ENCODE measurements at regions not wholly inside any gene's neighbourhood (a gene's known extent, or its start where the extent isn't known, plus 50 kb on each side); places are given as distances from the start of the nearest gene placed in this dataset.

- Histone ChIP-seq H3K27ac (replicated peaks) (no peak overlapping the region), H3K27me3 (ENCODE audit: insufficient read depth, poor library complexity, severe bottlenecking) (peaks cover 10% of the 10 kb centered on the region), H3K4me3 (replicated peaks; ENCODE audit: insufficient read depth, low read length) (no peak overlapping the region)
- TF ChIP-seq SPI1 (IDR thresholded peaks at IDR 0.05; ENCODE audit: borderline replicate concordance, low read depth) (no peak), POLR2AphosphoS5 (IDR thresholded peaks at IDR 0.05; ENCODE audit: low read depth) (no peak)
- TF ChIP-seq, protein P1, sequence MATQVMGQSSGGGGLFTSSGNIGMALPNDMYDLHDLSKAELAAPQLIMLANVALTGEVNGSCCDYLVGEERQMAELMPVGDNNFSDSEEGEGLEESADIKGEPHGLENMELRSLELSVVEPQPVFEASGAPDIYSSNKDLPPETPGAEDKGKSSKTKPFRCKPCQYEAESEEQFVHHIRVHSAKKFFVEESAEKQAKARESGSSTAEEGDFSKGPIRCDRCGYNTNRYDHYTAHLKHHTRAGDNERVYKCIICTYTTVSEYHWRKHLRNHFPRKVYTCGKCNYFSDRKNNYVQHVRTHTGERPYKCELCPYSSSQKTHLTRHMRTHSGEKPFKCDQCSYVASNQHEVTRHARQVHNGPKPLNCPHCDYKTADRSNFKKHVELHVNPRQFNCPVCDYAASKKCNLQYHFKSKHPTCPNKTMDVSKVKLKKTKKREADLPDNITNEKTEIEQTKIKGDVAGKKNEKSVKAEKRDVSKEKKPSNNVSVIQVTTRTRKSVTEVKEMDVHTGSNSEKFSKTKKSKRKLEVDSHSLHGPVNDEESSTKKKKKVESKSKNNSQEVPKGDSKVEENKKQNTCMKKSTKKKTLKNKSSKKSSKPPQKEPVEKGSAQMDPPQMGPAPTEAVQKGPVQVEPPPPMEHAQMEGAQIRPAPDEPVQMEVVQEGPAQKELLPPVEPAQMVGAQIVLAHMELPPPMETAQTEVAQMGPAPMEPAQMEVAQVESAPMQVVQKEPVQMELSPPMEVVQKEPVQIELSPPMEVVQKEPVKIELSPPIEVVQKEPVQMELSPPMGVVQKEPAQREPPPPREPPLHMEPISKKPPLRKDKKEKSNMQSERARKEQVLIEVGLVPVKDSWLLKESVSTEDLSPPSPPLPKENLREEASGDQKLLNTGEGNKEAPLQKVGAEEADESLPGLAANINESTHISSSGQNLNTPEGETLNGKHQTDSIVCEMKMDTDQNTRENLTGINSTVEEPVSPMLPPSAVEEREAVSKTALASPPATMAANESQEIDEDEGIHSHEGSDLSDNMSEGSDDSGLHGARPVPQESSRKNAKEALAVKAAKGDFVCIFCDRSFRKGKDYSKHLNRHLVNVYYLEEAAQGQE (IDR thresholded peaks at IDR 0.05; ENCODE audit: insufficient replicate concordance, low read depth), result no peak
- no peak for DNase-seq (ENCODE audit: low read depth in 1 of 2, low spot score in 1 of 2)
Observed at GRCh38 chr5:176728831-176729251, 81.5 kb upstream of the UNC5A start.

DNA sequence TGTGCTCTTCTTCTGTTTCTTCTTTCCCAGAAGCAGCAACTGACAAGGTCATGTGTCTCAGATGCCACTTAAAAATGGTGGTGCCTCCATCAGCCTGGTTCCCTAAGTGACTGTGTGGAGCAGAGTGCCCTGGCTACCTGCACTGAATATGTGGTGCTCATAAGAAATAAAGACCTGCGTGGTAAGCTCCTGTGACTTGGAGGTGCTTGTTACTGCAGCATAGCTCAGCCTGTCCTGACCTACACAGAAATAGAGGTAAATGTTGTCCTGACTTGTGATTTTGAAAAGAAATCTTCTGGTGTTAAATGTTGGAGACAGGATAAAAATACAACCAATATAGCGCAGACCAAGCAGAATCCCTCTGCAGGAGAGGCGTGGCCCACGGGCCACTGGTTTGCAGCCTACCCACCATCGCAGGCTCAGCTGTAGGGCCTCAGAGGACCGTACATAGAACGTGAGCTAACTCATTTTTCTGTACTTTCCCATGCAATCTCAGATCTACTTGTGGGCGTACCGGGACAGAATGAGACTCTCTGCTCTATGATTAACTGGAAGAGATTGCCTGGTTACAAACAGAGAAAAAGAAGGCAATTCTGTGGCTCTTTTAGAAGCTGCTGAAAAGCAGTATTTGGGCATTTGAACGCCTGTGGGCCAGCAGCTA, 79.4 kb upstream of the UNC5A start:
- DNase-seq (ENCODE audit: low read depth in 1 of 2, low spot score in 1 of 2), result no peak
- Histone ChIP-seq H3K27ac (replicated peaks) (no peak overlapping the region), H3K4me3 (replicated peaks; ENCODE audit: insufficient read depth, low read length) (no peak overlapping the region), H3K27me3 (ENCODE audit: insufficient read depth, poor library complexity, severe bottlenecking) (peaks cover 1% of the 10 kb centered on the region)
- TF ChIP-seq GABPA (IDR thresholded peaks at IDR 0.05; ENCODE audit: low read depth) (no peak), SPI1 (IDR thresholded peaks at IDR 0.05; ENCODE audit: borderline replicate concordance, low read depth) (no peak), POLR2AphosphoS5 (IDR thresholded peaks at IDR 0.05; ENCODE audit: low read depth) (no peak)
- TF ChIP-seq, protein P2, sequence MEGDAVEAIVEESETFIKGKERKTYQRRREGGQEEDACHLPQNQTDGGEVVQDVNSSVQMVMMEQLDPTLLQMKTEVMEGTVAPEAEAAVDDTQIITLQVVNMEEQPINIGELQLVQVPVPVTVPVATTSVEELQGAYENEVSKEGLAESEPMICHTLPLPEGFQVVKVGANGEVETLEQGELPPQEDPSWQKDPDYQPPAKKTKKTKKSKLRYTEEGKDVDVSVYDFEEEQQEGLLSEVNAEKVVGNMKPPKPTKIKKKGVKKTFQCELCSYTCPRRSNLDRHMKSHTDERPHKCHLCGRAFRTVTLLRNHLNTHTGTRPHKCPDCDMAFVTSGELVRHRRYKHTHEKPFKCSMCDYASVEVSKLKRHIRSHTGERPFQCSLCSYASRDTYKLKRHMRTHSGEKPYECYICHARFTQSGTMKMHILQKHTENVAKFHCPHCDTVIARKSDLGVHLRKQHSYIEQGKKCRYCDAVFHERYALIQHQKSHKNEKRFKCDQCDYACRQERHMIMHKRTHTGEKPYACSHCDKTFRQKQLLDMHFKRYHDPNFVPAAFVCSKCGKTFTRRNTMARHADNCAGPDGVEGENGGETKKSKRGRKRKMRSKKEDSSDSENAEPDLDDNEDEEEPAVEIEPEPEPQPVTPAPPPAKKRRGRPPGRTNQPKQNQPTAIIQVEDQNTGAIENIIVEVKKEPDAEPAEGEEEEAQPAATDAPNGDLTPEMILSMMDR (IDR thresholded peaks at IDR 0.05; ENCODE audit: insufficient read depth, low read length), result no peak
- TF ChIP-seq, protein P1 (IDR thresholded peaks at IDR 0.05; ENCODE audit: insufficient replicate concordance, low read depth), result no peak

DNA sequence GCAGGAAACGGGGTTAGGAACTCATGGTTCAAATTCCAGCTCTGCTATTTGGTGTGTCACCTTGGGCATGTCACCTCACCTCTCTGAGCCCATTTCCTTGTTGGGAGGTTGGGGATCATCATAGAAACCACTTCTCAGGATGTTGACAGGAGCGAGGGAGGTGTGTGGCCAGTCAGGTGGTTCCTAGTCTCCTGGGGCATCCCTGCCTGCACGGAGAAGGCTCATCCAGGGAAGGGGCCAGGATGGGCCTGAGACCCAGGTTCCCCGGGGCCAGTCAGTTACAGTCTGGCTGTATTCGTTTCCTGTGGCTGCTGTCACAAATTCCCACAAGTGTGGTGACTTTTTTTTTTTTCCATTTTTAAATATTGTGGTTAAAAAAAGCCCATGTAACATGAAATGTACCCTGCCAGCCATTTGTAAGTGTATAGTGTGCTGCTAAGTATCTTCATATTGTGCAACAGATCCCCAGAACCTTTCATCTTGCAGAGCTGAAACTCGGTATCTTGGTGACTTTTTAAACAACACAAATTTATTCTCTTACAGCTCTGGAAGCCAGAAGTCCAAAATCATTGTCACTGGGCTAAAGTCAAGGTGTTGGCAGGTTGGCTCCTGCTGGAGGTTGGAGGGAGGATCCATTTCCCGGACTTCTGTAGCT, 78.7 kb upstream of the UNC5A start:
- H3K4me3 ChIP-seq (replicated peaks; ENCODE audit: insufficient read depth, low read length), result no peak overlapping the region
- no peaks in the 10 kb centered on the region for H3K27me3 ChIP-seq (ENCODE audit: insufficient read depth, poor library complexity, severe bottlenecking)
- H3K27ac ChIP-seq (replicated peaks), result no peak overlapping the region
- DNase-seq (ENCODE audit: low read depth in 1 of 2, low spot score in 1 of 2), result no peak
- TF ChIP-seq, protein P2 (IDR thresholded peaks at IDR 0.05; ENCODE audit: insufficient read depth, low read length), result no peak
- TF ChIP-seq, protein P1 (IDR thresholded peaks at IDR 0.05; ENCODE audit: insufficient replicate concordance, low read depth), result no peak
- no peak for TF ChIP-seq POLR2AphosphoS5 (IDR thresholded peaks at IDR 0.05; ENCODE audit: low read depth)
- TF ChIP-seq SPI1 (IDR thresholded peaks at IDR 0.05; ENCODE audit: borderline replicate concordance, low read depth), result no peak
- no peak for TF ChIP-seq GABPA (IDR thresholded peaks at IDR 0.05; ENCODE audit: low read depth)

All from HL-60 (cell line).